ENCODE measurements at regions not wholly inside any gene's neighbourhood (a gene's known extent, or its start where the extent isn't known, plus 50 kb on each side); places are given as distances from the start of the nearest gene placed in this dataset.

GRCh38 chr3:28761375-28761774 lies 412.8 kb upstream of the AZI2 start:
- H3K36me3 ChIP-seq = no peaks in the 10 kb centered on the region
- no peak overlapping the region for H3K27ac ChIP-seq
- TF ChIP-seq CTCF (IDR thresholded peaks at IDR 0.05) (no peak), POLR2A (IDR thresholded peaks at IDR 0.05) (no peak)
- intact Hi-C loops (cut with DNase I) = no loop called here
- no peaks in the 10 kb centered on the region for H3K27me3 ChIP-seq
- H3K9me3 ChIP-seq = no peaks in the 10 kb centered on the region
- ATAC-seq (no peak), DNase-seq (no peak)
- WGBS, 4 donors = 0 to 98% (median 72%) methylated on average over 1 of the region's 1 CpG
- no peak overlapping the region for H3K4me3 ChIP-seq
- peaks cover 0 to 3% (median 0%) of the 10 kb centered on the region in 12 donors for H3K4me1 ChIP-seq

GRCh38 chr3:28765194-28765593 lies 416.6 kb upstream of the AZI2 start:
- intact Hi-C loops (cut with DNase I) = no loop called here
- no peaks in the 10 kb centered on the region for H3K36me3 ChIP-seq
- 68 to 80% (median 75%) methylated on average over 1 of the region's 1 CpG for WGBS, 4 donors
- DNase-seq (no peak), ATAC-seq (no peak)
- no peaks in the 10 kb centered on the region for H3K27me3 ChIP-seq
- no peak overlapping the region for H3K27ac ChIP-seq
- H3K4me3 ChIP-seq = no peak overlapping the region
- H3K9me3 ChIP-seq = peaks cover 0 to 13% (median 0%) of the 10 kb centered on the region in 12 donors
- TF ChIP-seq POLR2A (IDR thresholded peaks at IDR 0.05) = no peak
- TF ChIP-seq CTCF (IDR thresholded peaks at IDR 0.05) = no peak
- no peaks in the 10 kb centered on the region for H3K4me1 ChIP-seq

- intact Hi-C loops (cut with DNase I) = no loop called here
- no peaks in the 10 kb centered on the region for H3K27me3 ChIP-seq
- 62 to 88% (median 71%) methylated on average over 1 of the region's 1 CpG for WGBS, 4 donors
- H3K27ac ChIP-seq = no peak overlapping the region
- no peak overlapping the region for H3K4me3 ChIP-seq
- TF ChIP-seq POLR2A (IDR thresholded peaks at IDR 0.05) (no peak), CTCF (IDR thresholded peaks at IDR 0.05) (no peak)
- ATAC-seq = no peak
- peaks cover 0 to 39% (median 12%) of the 10 kb centered on the region in 12 donors for H3K9me3 ChIP-seq
- no peaks in the 10 kb centered on the region for H3K4me1 ChIP-seq
- H3K36me3 ChIP-seq = no peaks in the 10 kb centered on the region
- DNase-seq = no peak
These were observed 419.8 kb upstream of the AZI2 start for GRCh38 chr3:28768439-28768838.

- Histone ChIP-seq H3K4me3 (peak overlapping the region in 1 of 12 donors; percentile 14), H3K27ac (peak overlapping the region in 8 of 12 donors; percentile 23 to 69 (median 44)), H3K36me3 (no peaks in the 10 kb centered on the region), H3K4me1 (peaks cover 0 to 16% (median 0%) of the 10 kb centered on the region in 12 donors), H3K9me3 (peaks cover 0 to 2% (median 0%) of the 10 kb centered on the region in 12 donors), H3K27me3 (no peaks in the 10 kb centered on the region)
- peak; percentile 96 to 98 (median 97) for ATAC-seq
- peak in 4 of 5 donors; percentile 7 to 81 (median 58) for DNase-seq
- TF ChIP-seq CTCF (IDR thresholded peaks at IDR 0.05) = no peak
- no peak for TF ChIP-seq POLR2A (IDR thresholded peaks at IDR 0.05)
- intact Hi-C loops (cut with DNase I) = no loop called here
- 44 to 54% (median 46%) methylated on average over 6 of the region's 6 CpGs for WGBS, 4 donors
These were observed 429.3 kb upstream of the AZI2 start for GRCh38 chr3:28777806-28778475.

All from heart left ventricle (tissue), 16 donors.